NCI-H1092 (cell line): ENCODE measurements at regions not wholly inside any gene's neighbourhood (a gene's known extent, or its start where the extent isn't known, plus 50 kb on each side); places are given as distances from the start of the nearest gene placed in this dataset.
A peak's percentile ranks its signal among the peaks of the same experiment; 100 is the strongest.

ENCODE experiments used
- DNase-seq: peaks from one replicate; lab custom pipeline; 2025; lab: John Stamatoyannopoulos, UW

DNA sequence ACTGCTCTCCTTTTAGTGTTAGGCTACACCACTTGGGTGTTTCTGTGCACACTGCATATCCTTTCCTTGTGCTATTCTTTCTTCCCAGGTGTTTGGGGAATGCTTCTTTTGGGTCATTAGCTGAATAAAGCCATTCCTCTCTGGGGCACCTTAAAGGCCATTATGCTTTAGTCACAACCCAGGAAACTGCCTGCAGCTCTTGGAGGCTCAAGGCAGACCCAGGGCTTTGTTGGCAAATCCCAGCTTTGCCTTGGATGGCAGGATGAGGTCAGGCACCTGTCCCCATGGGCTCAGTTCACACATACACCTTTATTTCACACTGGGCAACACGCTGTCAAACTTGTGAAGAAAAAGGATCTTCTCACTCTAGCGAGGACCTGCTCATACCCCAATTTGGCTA lies 460.6 kb downstream of the CCSER2 start:
- no peak for DNase-seq

DNA sequence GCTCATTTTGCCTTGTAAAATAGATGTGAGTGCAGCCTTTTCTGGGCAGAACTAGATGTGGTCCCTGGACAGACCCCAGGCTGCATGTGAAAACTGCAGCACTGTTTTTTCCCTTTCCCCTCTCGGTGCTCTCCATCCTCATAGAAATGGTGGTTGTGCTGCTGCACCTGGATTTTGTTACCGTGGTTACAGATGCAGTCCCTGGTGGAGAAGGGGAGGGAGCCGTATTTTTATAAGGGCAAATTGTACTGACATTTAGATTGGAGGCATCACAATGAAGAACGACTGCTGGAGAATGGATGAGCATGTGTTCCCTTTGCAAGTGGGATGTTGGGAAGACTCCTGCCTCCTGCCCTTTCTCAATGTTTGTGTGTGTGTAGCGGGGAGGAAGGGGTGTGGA lies 469.9 kb downstream of the CCSER2 start:
- no peak for DNase-seq

- no peak for DNase-seq
These were observed 472.8 kb downstream of the CCSER2 start for GRCh38 chr10:84801156-84801555.

- DNase-seq = no peak
These were observed 473.5 kb downstream of the CCSER2 start for GRCh38 chr10:84801916-84802315.

- DNase-seq = no peak
These were observed 476.8 kb downstream of the CCSER2 start for GRCh38 chr10:84805149-84805548.

DNA sequence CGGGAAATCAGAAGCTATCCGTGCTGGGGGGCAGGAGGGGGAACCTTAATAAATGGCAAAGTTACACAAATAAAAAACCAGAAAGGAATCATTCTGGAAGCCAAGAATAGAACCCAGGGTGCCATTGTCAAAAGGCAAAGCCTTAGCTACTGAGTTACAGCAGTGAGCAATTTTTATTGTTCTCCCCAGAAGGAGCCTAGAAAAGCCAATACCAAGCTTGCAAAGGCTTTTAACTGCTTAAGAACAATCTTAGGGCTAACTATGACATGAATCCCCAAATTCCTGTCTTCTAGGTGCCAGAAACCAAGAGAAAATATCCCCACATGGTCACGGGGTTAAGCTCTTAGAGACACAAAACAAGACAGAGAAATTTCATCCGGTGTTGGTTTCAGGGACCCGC lies 482.7 kb downstream of the CCSER2 start:
- DNase-seq = no peak

GRCh38 chr10:84818961-84819360 lies 490.6 kb downstream of the CCSER2 start:
- peak; percentile 13 for DNase-seq

GRCh38 chr10:84820120-84820519 lies 491.7 kb downstream of the CCSER2 start:
- DNase-seq = no peak

DNA sequence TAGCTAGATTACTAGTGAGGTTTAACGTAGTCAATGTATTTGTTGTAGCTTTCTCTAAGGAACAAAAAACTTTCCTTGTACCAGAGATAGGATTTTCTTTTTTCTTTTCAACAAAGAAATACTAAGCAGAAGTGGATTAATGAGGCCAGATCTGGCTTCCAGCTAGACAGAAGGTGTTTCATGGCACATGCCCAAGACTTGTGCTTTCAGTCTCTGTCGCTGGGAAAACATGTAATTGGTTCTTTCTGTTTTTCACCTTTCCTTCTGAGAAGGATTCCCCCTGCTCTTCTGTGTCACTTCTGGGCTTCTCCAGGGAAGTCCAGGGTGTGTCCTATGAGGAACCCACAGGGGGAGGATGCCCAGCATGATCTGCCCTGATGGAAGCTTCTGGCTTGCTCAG lies 492.2 kb downstream of the CCSER2 start:
- DNase-seq = no peak

- no peak for DNase-seq
These were observed 494.7 kb downstream of the CCSER2 start for GRCh38 chr10:84822931-84823630.

DNA sequence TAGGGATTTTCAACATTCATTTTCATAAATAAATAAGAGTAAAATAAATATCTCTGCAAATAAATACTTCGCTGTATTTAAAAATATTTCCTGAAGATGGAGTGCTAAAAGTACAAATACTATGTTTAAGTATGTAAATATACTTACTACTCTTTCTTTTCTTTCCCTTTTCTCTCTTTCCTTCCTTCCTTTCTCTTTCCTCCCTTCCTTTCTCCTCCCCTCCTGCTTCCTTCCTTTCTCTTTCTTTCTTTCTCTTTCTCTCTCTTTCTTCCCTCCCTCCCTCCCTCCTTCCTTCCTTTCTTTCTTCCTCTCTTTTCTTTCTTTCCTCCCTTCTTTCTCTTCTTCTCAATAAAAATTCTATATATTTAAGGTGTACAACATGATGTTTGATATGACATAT lies 496.1 kb downstream of the CCSER2 start:
- DNase-seq = no peak

DNA sequence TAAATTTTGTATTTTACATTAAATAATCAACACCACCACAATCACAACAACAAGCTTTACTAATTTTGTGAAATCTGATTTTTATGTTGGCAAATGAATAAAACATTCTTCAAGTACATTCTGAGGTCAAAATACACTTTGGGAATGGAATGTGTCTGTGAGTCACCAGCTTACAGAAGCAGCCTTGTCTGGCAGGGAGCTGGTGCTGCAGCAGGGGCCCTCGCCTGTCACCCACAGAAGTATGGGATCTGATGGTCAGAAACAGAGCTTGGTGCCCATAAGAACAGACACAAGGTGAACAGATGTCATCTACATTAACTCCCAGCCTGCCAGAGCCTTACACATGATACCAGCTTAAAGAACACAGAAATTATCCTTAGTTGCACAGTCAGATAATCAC lies 496.9 kb downstream of the CCSER2 start:
- no peak for DNase-seq

GRCh38 chr10:84826704-84827103 lies 498.3 kb downstream of the CCSER2 start:
- no peak for DNase-seq

GRCh38 chr10:84829131-84829530 lies 500.7 kb downstream of the CCSER2 start:
- DNase-seq = no peak

GRCh38 chr10:84837041-84837812 lies 508.8 kb downstream of the CCSER2 start:
- DNase-seq = peak; percentile 33

DNA sequence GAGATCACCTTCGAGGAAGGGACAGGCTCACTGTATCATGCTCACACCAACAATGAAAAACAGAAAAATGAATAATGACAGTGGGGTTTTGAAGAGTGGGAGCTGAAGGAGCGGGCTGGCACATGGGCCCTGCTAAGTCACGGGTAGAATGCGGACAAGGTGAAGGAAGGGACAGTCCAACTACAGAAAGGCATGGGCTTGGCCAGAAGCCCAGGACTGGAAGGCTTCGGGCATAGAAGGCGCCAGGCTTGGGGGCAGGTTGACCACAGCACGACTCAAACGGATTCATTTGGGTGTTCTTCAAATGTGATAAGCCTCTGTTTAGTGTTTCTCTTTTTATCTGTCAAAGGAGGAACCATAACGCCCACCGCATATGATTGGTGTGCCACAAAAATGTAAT lies 509.5 kb downstream of the CCSER2 start:
- peak; percentile 9 for DNase-seq

DNA sequence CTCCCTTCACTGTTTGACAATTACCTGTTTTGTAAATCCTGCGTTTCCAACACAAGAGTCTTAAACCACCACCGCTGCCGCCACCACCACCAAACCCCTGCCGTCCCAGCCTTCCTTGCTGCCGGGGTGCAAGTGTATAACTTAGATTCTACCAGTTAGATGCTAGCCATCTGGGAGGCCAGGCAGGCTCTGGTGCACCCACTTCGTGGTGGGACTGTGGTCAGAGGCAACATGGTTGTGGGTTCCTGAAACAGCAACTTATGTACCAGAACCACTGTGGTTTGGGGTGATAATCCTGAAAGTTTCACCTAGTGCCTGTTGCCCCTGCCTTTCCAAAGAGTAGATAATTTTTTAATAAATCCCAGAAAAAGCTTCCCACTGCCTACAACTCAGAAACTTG lies 510.5 kb downstream of the CCSER2 start:
- no peak for DNase-seq

GRCh38 chr10:84842593-84842992 lies 514.2 kb downstream of the CCSER2 start:
- DNase-seq = no peak

DNA sequence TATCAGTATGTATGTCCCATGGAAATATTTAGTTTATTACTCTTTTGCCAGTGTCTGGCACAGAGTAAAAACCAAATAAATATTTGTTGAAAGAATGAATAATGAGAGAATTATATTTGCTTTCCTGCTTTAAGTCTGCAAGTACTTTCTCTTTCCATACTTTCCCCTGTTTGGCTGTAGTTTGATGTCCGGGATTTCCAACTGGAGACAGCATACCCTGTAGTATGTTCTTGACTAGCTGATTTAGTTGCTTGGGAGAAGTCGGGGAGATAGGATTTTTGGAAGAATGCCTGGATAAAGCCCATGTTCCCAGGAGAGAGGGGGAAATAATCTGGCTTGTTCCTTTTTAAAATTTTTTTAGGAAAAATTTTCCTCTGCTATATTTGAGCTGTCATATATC lies 516.1 kb downstream of the CCSER2 start:
- no peak for DNase-seq

GRCh38 chr10:84845628-84846261 lies 517.4 kb downstream of the CCSER2 start:
- peak; percentile 33 for DNase-seq

DNA sequence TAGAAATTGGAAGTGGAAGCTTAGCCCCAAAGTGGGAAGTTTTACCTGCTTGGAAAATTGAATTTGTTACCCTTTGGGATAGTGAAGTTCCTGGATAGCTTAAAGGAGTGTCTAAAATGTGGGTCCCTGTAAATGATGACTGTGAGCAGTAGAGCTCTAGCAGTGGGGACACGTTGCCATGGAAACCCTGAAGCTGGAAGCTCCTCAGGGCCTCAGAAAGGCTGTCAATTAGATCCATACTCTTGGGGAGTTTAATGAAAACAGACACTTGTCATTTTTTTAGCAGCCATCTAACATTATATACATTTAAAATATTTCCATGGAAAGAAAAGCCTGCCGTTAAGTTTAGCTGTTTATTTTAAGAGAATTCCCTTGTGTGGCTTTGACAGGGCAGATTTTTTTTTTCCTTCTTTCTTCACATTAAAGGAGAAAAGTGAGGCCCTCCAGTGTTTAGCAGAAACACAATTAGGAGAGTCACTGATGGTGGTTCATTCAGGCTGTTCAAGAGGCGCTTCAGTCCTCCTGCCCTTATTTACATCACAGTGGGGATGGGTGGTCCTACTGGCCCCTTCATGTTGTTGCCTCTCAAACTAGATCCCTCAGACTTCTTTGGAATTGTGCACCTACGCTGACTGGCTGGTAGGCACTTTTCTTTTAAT lies 518.4 kb downstream of the CCSER2 start:
- no peak for DNase-seq

- DNase-seq = no peak
These were observed 520.6 kb downstream of the CCSER2 start for GRCh38 chr10:84848967-84849366.

- DNase-seq = no peak
These were observed 522.4 kb downstream of the CCSER2 start for GRCh38 chr10:84850826-84851225.
